ENCODE measurements at regions not wholly inside any gene's neighbourhood (a gene's known extent, or its start where the extent isn't known, plus 50 kb on each side); places are given as distances from the start of the nearest gene placed in this dataset.

DNA sequence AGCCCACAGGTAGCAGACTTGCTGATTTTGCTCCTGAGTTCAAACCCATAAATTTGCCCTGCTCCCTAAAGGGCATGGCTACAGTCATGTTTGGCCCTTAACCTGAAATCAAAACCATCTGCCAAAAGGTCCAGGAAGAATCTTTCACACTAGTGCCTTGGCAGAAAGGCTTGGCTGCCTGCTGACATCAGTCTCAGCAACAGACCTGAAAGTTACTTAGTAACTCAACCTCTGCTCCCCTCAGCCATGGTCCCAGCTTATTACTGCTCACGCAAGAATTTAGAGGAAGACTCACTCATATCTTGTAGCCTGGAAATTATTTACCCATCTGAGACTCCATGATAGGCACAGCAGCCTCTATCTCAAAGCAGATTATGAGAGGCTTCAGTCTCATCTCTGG is 98.0 kb upstream of the KIF2B start:
- POLR2A ChIA-PET = no interaction called here

DNA sequence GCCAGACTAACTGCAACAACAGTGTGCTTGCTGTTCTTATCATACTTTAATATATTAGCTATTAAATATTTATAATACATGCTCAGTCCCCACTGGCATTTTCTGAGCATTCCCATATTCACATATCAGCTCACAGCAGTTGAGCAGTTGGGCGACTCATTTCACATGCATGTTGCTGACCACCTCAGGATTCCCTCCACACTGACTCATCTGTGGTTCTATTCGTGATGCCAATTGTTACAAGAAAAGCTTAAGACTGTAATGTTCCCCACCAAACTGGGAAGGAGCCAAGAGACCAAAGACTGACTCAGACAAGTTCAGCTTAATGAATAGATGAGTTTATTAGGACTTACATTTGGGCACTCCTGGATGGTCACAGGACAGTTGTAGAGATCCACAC is 100.3 kb upstream of the KIF2B start:
- POLR2A ChIA-PET = no interaction called here
- no peaks in the 10 kb centered on the region for H4K20me1 ChIP-seq (ENCODE audit: insufficient read depth)
- H3K4me3 ChIP-seq (replicated peaks in 1 of 2; ENCODE audit: low read depth in 1 of 2, low read length in 2 of 2) = no peak overlapping the region
- ATAC-seq (no peak), DNase-seq (ENCODE audit: low read depth, low spot score) (no peak)
- RAD21 ChIA-PET (ENCODE audit: low non-redundant PET in 1 of 2, low total read pairs in 2 of 2, uncharacterized antibody in 2 of 2, unreplicated experiment in 2 of 2) = no interaction called here
- H3K9me2 ChIP-seq (ENCODE audit: insufficient read depth) = no peaks in the 10 kb centered on the region
- H3K79me2 ChIP-seq (ENCODE audit: insufficient read depth, low read length) = no peaks in the 10 kb centered on the region
- peaks cover 37 to 53% of the 10 kb centered on the region in 2 experiments; a peak in 2 of 4 replicates for H3K9me3 ChIP-seq (ENCODE audit: control insufficient read depth in 1 of 2, insufficient read depth in 1 of 2, low read depth in 1 of 2, low read length in 2 of 2)
- no peak overlapping the region for H3K27ac ChIP-seq (ENCODE audit: low read depth, low read length)
- H2AFZ ChIP-seq (ENCODE audit: low read depth, low read length, poor library complexity, severe bottlenecking) = no peak overlapping the region
- H3K27me3 ChIP-seq (ENCODE audit: insufficient read depth, low read length) = no peaks in the 10 kb centered on the region
- intact Hi-C loops (cut with micrococcal nuclease) = no loop called here
- no peaks in the 10 kb centered on the region for H3K36me3 ChIP-seq (ENCODE audit: control insufficient read depth in 1 of 2, insufficient read depth in 2 of 2, low read length in 2 of 2)
- H3K4me1 ChIP-seq (ENCODE audit: control insufficient read depth in 1 of 2, insufficient read depth in 2 of 2, low read length in 2 of 2) = no peaks in the 10 kb centered on the region
- H3K4me2 ChIP-seq (ENCODE audit: low read length) = no peak overlapping the region
- CTCF ChIA-PET = no interaction called here
- TF ChIP-seq EGR1 (IDR thresholded peaks at IDR 0.05; ENCODE audit: low read depth) = no peak
- no peak for TF ChIP-seq SP1 (IDR thresholded peaks at IDR 0.05; ENCODE audit: low read depth)
- TF ChIP-seq, protein P1, sequence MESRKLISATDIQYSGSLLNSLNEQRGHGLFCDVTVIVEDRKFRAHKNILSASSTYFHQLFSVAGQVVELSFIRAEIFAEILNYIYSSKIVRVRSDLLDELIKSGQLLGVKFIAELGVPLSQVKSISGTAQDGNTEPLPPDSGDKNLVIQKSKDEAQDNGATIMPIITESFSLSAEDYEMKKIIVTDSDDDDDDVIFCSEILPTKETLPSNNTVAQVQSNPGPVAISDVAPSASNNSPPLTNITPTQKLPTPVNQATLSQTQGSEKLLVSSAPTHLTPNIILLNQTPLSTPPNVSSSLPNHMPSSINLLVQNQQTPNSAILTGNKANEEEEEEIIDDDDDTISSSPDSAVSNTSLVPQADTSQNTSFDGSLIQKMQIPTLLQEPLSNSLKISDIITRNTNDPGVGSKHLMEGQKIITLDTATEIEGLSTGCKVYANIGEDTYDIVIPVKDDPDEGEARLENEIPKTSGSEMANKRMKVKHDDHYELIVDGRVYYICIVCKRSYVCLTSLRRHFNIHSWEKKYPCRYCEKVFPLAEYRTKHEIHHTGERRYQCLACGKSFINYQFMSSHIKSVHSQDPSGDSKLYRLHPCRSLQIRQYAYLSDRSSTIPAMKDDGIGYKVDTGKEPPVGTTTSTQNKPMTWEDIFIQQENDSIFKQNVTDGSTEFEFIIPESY (IDR thresholded peaks at IDR 0.05; ENCODE audit: extremely low read depth, insufficient replicate concordance, low read length) = no peak
- TF ChIP-seq, protein P2, sequence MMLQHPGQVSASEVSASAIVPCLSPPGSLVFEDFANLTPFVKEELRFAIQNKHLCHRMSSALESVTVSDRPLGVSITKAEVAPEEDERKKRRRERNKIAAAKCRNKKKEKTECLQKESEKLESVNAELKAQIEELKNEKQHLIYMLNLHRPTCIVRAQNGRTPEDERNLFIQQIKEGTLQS (IDR thresholded peaks at IDR 0.05) = no peak
- no peak for TF ChIP-seq EZH2 (IDR thresholded peaks at IDR 0.05)
- TF ChIP-seq RAD21 (IDR thresholded peaks at IDR 0.05; ENCODE audit: low read depth) = no peak
- TF ChIP-seq EZH2phosphoT487 (IDR thresholded peaks at IDR 0.05; ENCODE audit: borderline replicate concordance) = no peak
- no peak for TF ChIP-seq ZNF274 (IDR thresholded peaks at IDR 0.05; ENCODE audit: low read depth, low read length)
- no peak for TF ChIP-seq REST (IDR thresholded peaks at IDR 0.05; ENCODE audit: low read depth)
- no peak for TF ChIP-seq ZFX (IDR thresholded peaks at IDR 0.05)
- no peak overlapping the region for H3K9ac ChIP-seq (ENCODE audit: low read length)
- BruUV-seq (replicated peaks) = no TSS peak

More for the DNA sequence above, 98.0 kb upstream of the KIF2B start:
- peaks cover 42 to 46% of the 10 kb centered on the region in 2 experiments; a peak in 3 of 4 replicates for H3K9me3 ChIP-seq (ENCODE audit: control insufficient read depth in 1 of 2, insufficient read depth in 1 of 2, low read depth in 1 of 2, low read length in 2 of 2)
- H3K4me3 ChIP-seq (replicated peaks in 1 of 2; ENCODE audit: low read depth in 1 of 2, low read length in 2 of 2) = no peak overlapping the region
- no peaks in the 10 kb centered on the region for H3K9me2 ChIP-seq (ENCODE audit: insufficient read depth)
- DNase-seq (ENCODE audit: low read depth, low spot score) = no peak
- no peak overlapping the region for H2AFZ ChIP-seq (ENCODE audit: low read depth, low read length, poor library complexity, severe bottlenecking)
- no TSS peak for BruUV-seq (replicated peaks)
- H3K4me2 ChIP-seq (ENCODE audit: low read length) = no peak overlapping the region
- ATAC-seq = no peak
- intact Hi-C loops (cut with micrococcal nuclease) = no loop called here
- ChIA-PET CTCF (no interaction called here), RAD21 (ENCODE audit: low non-redundant PET in 1 of 2, low total read pairs in 2 of 2, uncharacterized antibody in 2 of 2, unreplicated experiment in 2 of 2) (no interaction called here)
- no peaks in the 10 kb centered on the region for H4K20me1 ChIP-seq (ENCODE audit: insufficient read depth)
- no peak overlapping the region for H3K9ac ChIP-seq (ENCODE audit: low read length)
- no peaks in the 10 kb centered on the region for H3K4me1 ChIP-seq (ENCODE audit: control insufficient read depth in 1 of 2, insufficient read depth in 2 of 2, low read length in 2 of 2)
- no peak overlapping the region for H3K27ac ChIP-seq (ENCODE audit: low read depth, low read length)
- no peaks in the 10 kb centered on the region for H3K79me2 ChIP-seq (ENCODE audit: insufficient read depth, low read length)
- no peak for TF ChIP-seq YY1 (IDR thresholded peaks at IDR 0.05; ENCODE audit: extremely low read depth, insufficient replicate concordance, low read depth, low read length)
- TF ChIP-seq, protein P3, sequence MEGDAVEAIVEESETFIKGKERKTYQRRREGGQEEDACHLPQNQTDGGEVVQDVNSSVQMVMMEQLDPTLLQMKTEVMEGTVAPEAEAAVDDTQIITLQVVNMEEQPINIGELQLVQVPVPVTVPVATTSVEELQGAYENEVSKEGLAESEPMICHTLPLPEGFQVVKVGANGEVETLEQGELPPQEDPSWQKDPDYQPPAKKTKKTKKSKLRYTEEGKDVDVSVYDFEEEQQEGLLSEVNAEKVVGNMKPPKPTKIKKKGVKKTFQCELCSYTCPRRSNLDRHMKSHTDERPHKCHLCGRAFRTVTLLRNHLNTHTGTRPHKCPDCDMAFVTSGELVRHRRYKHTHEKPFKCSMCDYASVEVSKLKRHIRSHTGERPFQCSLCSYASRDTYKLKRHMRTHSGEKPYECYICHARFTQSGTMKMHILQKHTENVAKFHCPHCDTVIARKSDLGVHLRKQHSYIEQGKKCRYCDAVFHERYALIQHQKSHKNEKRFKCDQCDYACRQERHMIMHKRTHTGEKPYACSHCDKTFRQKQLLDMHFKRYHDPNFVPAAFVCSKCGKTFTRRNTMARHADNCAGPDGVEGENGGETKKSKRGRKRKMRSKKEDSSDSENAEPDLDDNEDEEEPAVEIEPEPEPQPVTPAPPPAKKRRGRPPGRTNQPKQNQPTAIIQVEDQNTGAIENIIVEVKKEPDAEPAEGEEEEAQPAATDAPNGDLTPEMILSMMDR (IDR thresholded peaks at IDR 0.05 in 2 of 3, conservative IDR thresholded peaks at IDR 0.05 in 1 of 3; ENCODE audit: borderline replicate concordance in 1 of 3, insufficient read depth in 1 of 3, low read depth in 2 of 3, low read length in 2 of 3) = no peak
- H3K36me3 ChIP-seq (ENCODE audit: control insufficient read depth in 1 of 2, insufficient read depth in 2 of 2, low read length in 2 of 2) = no peaks in the 10 kb centered on the region
- H3K27me3 ChIP-seq (ENCODE audit: insufficient read depth, low read length) = no peaks in the 10 kb centered on the region

All from HCT116 (cell line).